ENCODE measurements at regions not wholly inside any gene's neighbourhood (a gene's known extent, or its start where the extent isn't known, plus 50 kb on each side); places are given as distances from the start of the nearest gene placed in this dataset.

DNA sequence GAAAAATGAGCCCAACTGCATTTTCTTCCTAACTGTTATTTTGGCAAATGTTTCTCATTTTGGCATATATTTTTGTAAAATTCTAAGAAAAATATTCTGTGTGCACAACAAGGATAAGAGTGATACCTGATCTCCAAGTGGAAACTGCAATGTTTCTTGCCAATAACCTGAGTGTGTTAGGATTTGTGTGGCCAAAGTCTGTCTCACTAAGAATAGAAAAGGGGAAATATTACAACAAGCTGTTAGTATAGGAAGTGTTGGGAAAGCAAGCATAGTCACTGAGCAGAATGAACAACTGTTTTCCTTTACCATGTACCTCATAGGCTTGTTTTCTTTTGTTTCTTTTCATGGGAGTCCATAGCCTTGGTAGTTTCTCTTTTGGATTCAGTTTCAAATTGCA, 624.2 kb downstream of the MTRR start:
- Histone ChIP-seq H3K79me2 (ENCODE audit: control insufficient read depth, insufficient read depth, low read length, unreplicated experiment) (no peaks in the 10 kb centered on the region), H2AFZ (ENCODE audit: low read length, unreplicated experiment) (no peak overlapping the region), H3K4me3 (ENCODE audit: low read depth, low read length) (no peak overlapping the region), H3K36me3 (ENCODE audit: insufficient read depth, low read length) (no peaks in the 10 kb centered on the region), H3K27ac (ENCODE audit: low read depth, low read length) (no peak overlapping the region), H3K4me1 (ENCODE audit: control insufficient read depth, insufficient read depth, low read length, unreplicated experiment) (no peaks in the 10 kb centered on the region), H3K27me3 (ENCODE audit: insufficient read depth, low read length) (no peaks in the 10 kb centered on the region)

DNA sequence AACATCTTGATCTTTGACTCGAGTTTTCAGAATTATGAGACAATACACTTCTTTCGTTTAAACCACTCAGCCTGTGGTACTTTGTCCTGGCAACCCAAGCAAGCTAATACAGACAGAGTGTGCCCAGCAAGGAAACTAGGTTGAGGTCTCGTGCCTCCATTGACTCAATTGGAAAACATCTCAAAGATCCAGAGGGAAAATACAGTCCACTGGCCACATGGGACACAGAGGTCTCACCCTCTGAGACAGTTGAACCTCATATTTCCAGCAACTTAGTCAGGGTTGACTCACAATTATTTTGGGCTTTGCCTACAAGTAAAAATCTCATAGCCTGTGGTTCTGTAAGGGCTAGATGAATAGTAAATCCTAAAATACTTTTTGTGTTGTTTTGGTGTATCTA, 631.5 kb downstream of the MTRR start:
- H3K79me2 ChIP-seq (ENCODE audit: control insufficient read depth, insufficient read depth, low read length, unreplicated experiment), result no peaks in the 10 kb centered on the region
- H3K4me3 ChIP-seq (ENCODE audit: low read depth, low read length), result no peak overlapping the region
- no peak overlapping the region for H3K27ac ChIP-seq (ENCODE audit: low read depth, low read length)
- no peaks in the 10 kb centered on the region for H3K36me3 ChIP-seq (ENCODE audit: insufficient read depth, low read length)
- H3K27me3 ChIP-seq (ENCODE audit: insufficient read depth, low read length), result no peaks in the 10 kb centered on the region
- no peaks in the 10 kb centered on the region for H3K4me1 ChIP-seq (ENCODE audit: control insufficient read depth, insufficient read depth, low read length, unreplicated experiment)
- H2AFZ ChIP-seq (ENCODE audit: low read length, unreplicated experiment), result no peak overlapping the region

GRCh38 chr5:8505196-8505595, 636.2 kb downstream of the MTRR start:
- Histone ChIP-seq H2AFZ (ENCODE audit: low read length, unreplicated experiment) (no peak overlapping the region), H3K4me3 (ENCODE audit: low read depth, low read length) (no peak overlapping the region), H3K79me2 (ENCODE audit: control insufficient read depth, insufficient read depth, low read length, unreplicated experiment) (no peaks in the 10 kb centered on the region), H3K27me3 (ENCODE audit: insufficient read depth, low read length) (no peaks in the 10 kb centered on the region), H3K27ac (ENCODE audit: low read depth, low read length) (no peak overlapping the region), H3K4me1 (ENCODE audit: control insufficient read depth, insufficient read depth, low read length, unreplicated experiment) (no peaks in the 10 kb centered on the region), H3K36me3 (ENCODE audit: insufficient read depth, low read length) (no peaks in the 10 kb centered on the region)

DNA sequence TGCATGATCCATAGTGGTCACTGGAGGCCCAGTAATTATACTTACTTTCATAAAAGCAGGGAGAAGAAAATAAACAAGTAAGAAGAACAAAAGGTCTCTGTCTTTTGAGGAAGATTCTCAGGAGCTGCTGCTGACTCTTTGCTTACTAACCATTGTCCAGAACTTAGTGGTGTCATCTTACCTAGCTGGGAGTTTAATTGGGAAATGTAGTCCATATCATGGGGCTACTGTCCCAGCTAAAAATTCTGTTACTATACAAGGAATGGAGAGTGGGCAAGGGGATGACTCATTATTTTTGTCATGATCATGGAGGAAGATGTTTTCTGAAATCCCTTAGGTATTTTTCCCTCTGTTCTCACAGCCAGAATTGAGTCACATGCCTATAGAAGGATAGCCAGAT, 639.3 kb downstream of the MTRR start:
- Histone ChIP-seq H3K4me1 (ENCODE audit: control insufficient read depth, insufficient read depth, low read length, unreplicated experiment) (no peaks in the 10 kb centered on the region), H3K4me3 (ENCODE audit: low read depth, low read length) (no peak overlapping the region), H3K36me3 (ENCODE audit: insufficient read depth, low read length) (no peaks in the 10 kb centered on the region), H3K79me2 (ENCODE audit: control insufficient read depth, insufficient read depth, low read length, unreplicated experiment) (no peaks in the 10 kb centered on the region), H3K27me3 (ENCODE audit: insufficient read depth, low read length) (no peaks in the 10 kb centered on the region), H2AFZ (ENCODE audit: low read length, unreplicated experiment) (no peak overlapping the region), H3K27ac (ENCODE audit: low read depth, low read length) (no peak overlapping the region)

DNA sequence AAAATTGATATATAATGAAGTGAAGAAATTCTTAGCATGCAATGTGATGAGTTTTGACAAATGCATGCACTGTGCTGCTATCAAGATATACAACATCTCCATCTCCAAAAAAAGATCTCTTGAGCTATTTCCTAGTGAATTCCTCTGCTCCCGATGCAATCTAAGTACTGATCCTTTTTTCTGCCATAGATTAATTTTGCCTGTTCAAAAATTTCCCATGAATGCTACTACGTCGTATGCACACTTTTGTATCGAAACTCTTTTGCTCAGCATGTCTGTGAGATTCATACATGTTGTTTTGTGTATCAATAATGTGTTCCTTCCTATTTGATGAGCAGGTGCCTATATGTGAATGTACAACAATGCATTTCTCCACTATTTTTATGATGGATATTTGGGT, 647.4 kb downstream of the MTRR start:
- no peaks in the 10 kb centered on the region for H3K79me2 ChIP-seq (ENCODE audit: control insufficient read depth, insufficient read depth, low read length, unreplicated experiment)
- no peak overlapping the region for H3K4me3 ChIP-seq (ENCODE audit: low read depth, low read length)
- no peaks in the 10 kb centered on the region for H3K36me3 ChIP-seq (ENCODE audit: insufficient read depth, low read length)
- H2AFZ ChIP-seq (ENCODE audit: low read length, unreplicated experiment), result no peak overlapping the region
- H3K27me3 ChIP-seq (ENCODE audit: insufficient read depth, low read length), result no peaks in the 10 kb centered on the region
- no peaks in the 10 kb centered on the region for H3K4me1 ChIP-seq (ENCODE audit: control insufficient read depth, insufficient read depth, low read length, unreplicated experiment)
- no peak overlapping the region for H3K27ac ChIP-seq (ENCODE audit: low read depth, low read length)

DNA sequence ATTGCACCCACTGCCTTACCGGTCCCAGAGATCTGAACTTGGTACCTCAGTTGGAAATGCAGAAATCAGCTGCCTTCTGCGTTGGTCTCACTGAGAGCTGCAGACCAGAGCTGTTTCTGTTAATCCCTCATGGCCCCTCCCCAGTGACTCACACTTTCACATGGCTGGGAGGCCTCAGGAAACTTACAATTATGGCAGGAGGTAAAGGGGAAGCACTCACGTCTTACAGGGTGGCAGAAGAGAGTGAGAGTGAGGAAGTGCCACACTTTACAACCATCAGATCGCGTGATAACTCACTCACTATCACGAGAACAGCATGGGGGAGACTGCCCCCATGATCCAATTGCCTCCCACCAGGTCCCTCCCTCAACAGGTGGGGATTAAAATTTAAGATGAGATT, 648.5 kb downstream of the MTRR start:
- Histone ChIP-seq H2AFZ (ENCODE audit: low read length, unreplicated experiment) (no peak overlapping the region), H3K79me2 (ENCODE audit: control insufficient read depth, insufficient read depth, low read length, unreplicated experiment) (no peaks in the 10 kb centered on the region), H3K27me3 (ENCODE audit: insufficient read depth, low read length) (no peaks in the 10 kb centered on the region), H3K4me3 (ENCODE audit: low read depth, low read length) (no peak overlapping the region), H3K4me1 (ENCODE audit: control insufficient read depth, insufficient read depth, low read length, unreplicated experiment) (no peaks in the 10 kb centered on the region), H3K36me3 (ENCODE audit: insufficient read depth, low read length) (no peaks in the 10 kb centered on the region), H3K27ac (ENCODE audit: low read depth, low read length) (no peak overlapping the region)

- H3K79me2 ChIP-seq (ENCODE audit: control insufficient read depth, insufficient read depth, low read length, unreplicated experiment), result no peaks in the 10 kb centered on the region
- no peak overlapping the region for H3K4me3 ChIP-seq (ENCODE audit: low read depth, low read length)
- H3K27me3 ChIP-seq (ENCODE audit: insufficient read depth, low read length), result no peaks in the 10 kb centered on the region
- H3K4me1 ChIP-seq (ENCODE audit: control insufficient read depth, insufficient read depth, low read length, unreplicated experiment), result no peaks in the 10 kb centered on the region
- H3K36me3 ChIP-seq (ENCODE audit: insufficient read depth, low read length), result no peaks in the 10 kb centered on the region
- no peak overlapping the region for H3K27ac ChIP-seq (ENCODE audit: low read depth, low read length)
- H2AFZ ChIP-seq (ENCODE audit: low read length, unreplicated experiment), result no peak overlapping the region
Observed at GRCh38 chr5:8520917-8521316, 652.0 kb downstream of the MTRR start.

DNA sequence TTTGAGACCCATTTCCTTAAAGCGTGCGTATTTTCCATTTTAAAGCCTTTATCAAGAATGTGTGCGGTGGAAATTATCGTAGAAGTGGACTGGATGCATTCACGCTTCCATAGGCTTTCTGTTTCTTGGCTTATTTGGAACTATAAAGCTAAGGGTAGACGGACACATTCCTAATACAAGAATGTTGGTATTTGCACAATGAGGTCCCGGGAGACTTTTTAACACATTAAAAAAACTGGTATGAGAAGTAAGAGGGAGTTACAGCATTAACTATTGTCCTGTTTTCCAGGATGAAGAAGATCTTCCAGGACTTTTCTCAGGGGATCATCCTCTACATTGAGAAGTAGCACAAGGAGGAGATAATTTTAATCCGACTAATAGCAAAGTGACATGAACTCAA, 653.0 kb downstream of the MTRR start:
- Histone ChIP-seq H3K27ac (ENCODE audit: low read depth, low read length) (no peak overlapping the region), H3K27me3 (ENCODE audit: insufficient read depth, low read length) (no peaks in the 10 kb centered on the region), H3K4me1 (ENCODE audit: control insufficient read depth, insufficient read depth, low read length, unreplicated experiment) (no peaks in the 10 kb centered on the region), H3K79me2 (ENCODE audit: control insufficient read depth, insufficient read depth, low read length, unreplicated experiment) (no peaks in the 10 kb centered on the region), H3K4me3 (ENCODE audit: low read depth, low read length) (no peak overlapping the region), H2AFZ (ENCODE audit: low read length, unreplicated experiment) (no peak overlapping the region), H3K36me3 (ENCODE audit: insufficient read depth, low read length) (no peaks in the 10 kb centered on the region)

DNA sequence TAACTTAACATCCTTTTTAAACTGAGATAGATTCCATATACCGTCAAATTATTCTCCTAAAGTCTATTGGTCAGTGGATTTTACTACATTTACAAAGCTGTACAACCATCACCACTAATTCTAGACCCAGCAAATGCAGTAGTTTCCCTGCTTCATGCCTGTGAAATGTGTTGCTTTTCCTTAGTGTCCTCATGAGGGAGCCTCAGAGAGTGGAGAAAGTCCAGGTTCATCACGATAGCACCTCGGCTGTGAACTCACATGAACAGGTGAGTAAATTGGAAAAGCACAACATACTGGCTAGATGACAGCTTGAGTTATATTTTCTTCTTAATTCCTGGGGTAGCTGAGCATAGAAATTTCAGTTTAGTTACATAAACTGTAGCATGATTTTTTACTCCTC, 653.7 kb downstream of the MTRR start:
- H3K4me1 ChIP-seq (ENCODE audit: control insufficient read depth, insufficient read depth, low read length, unreplicated experiment), result no peaks in the 10 kb centered on the region
- no peak overlapping the region for H2AFZ ChIP-seq (ENCODE audit: low read length, unreplicated experiment)

GRCh38 chr5:8523501-8523900, 654.6 kb downstream of the MTRR start:
- Histone ChIP-seq H2AFZ (ENCODE audit: low read length, unreplicated experiment) (no peak overlapping the region), H3K79me2 (ENCODE audit: control insufficient read depth, insufficient read depth, low read length, unreplicated experiment) (no peaks in the 10 kb centered on the region), H3K36me3 (ENCODE audit: insufficient read depth, low read length) (no peaks in the 10 kb centered on the region), H3K4me1 (ENCODE audit: control insufficient read depth, insufficient read depth, low read length, unreplicated experiment) (no peaks in the 10 kb centered on the region), H3K27me3 (ENCODE audit: insufficient read depth, low read length) (no peaks in the 10 kb centered on the region; the same call in 1 of the 2 replicates), H3K27ac (ENCODE audit: low read depth, low read length) (no peak overlapping the region), H3K4me3 (ENCODE audit: low read depth, low read length) (no peak overlapping the region)

More for the DNA sequence above, 653.7 kb downstream of the MTRR start:
- no peaks in the 10 kb centered on the region for H3K27me3 ChIP-seq (ENCODE audit: insufficient read depth, low read length)
- no peak overlapping the region for H3K4me3 ChIP-seq (ENCODE audit: low read depth, low read length)
- no peaks in the 10 kb centered on the region for H3K79me2 ChIP-seq (ENCODE audit: control insufficient read depth, insufficient read depth, low read length, unreplicated experiment)
- no peaks in the 10 kb centered on the region for H3K36me3 ChIP-seq (ENCODE audit: insufficient read depth, low read length)
- H3K27ac ChIP-seq (ENCODE audit: low read depth, low read length), result no peak overlapping the region

- no peaks in the 10 kb centered on the region for H3K36me3 ChIP-seq (ENCODE audit: insufficient read depth, low read length)
- no peak overlapping the region for H2AFZ ChIP-seq (ENCODE audit: low read length, unreplicated experiment)
- no peaks in the 10 kb centered on the region for H3K79me2 ChIP-seq (ENCODE audit: control insufficient read depth, insufficient read depth, low read length, unreplicated experiment)
- H3K4me3 ChIP-seq (ENCODE audit: low read depth, low read length), result no peak overlapping the region
- no peaks in the 10 kb centered on the region for H3K4me1 ChIP-seq (ENCODE audit: control insufficient read depth, insufficient read depth, low read length, unreplicated experiment)
- no peaks in the 10 kb centered on the region; the same call in 1 of the 2 replicates for H3K27me3 ChIP-seq (ENCODE audit: insufficient read depth, low read length)
- H3K27ac ChIP-seq (ENCODE audit: low read depth, low read length), result no peak overlapping the region
Observed at GRCh38 chr5:8525819-8526218, 656.9 kb downstream of the MTRR start.

Measured in ACC112 (cell line).